K562 (cell line): ENCODE measurements at regions not wholly inside any gene's neighbourhood (a gene's known extent, or its start where the extent isn't known, plus 50 kb on each side); places are given as distances from the start of the nearest gene placed in this dataset.

ENCODE experiments used
- ATAC-seq: fragments of 200-7000 bp; cut with Tn5 transposase; 3 replicates; pipeline ENCODE4 v1.9.1; 2020; ENCODE audit warnings: moderate library complexity
- BruUV-seq: library from RNA; stranded (reverse); fragments of 400-500 nt; replicated peaks from 2 replicates; lab custom pipeline; 2021; lab: Mats Ljungman, UMichigan
- CTCF ChIA-PET: fragments of 300-600 bp; formaldehyde crosslinking; extraction: SDS; loops from one replicate; lab custom pipeline; 2021; ENCODE audit warnings: low intra/inter-chr PET ratio; lab: Yijun Ruan, JAX
- POLR2A ChIA-PET: fragments of 300-600, 350-650 bp; sonication (Branson Sonifier 250); formaldehyde crosslinking; extraction: SDS; loops from one replicate; lab custom pipeline; 2021; ENCODE audit warnings: antibody characterized with exemption, inconsistent platforms; lab: Yijun Ruan, JAX
- DNase-seq, 4 experiments: peaks; one replicate each; pipeline versions ENCODE4 v3.0.0 to v3.0.0-alpha.2; 2011 to 2018; ENCODE audit warnings: low spot score in 3 of 4, mixed read lengths in 3 of 4; ENCODE audit errors: extremely low read depth in 1 of 4
- FAIRE-seq: peaks from 2 replicates; lab custom pipeline; 2011; peaks lifted over from hg19 to GRCh38; lab: Jason Lieb, UNC
- H2AFZ ChIP-seq: 2 replicates; pipeline ENCODE4 v1.6.0; 2011; ENCODE audit warnings: low read depth, low read length, control low read depth, inconsistent platforms
- H3K27ac ChIP-seq: fragments of 200-600 bp; 3 replicates; pipeline ENCODE4 v1.8.0; 2011; ENCODE audit warnings: low read depth, mild to moderate bottlenecking, control low read depth, inconsistent platforms, low read length, moderate library complexity, mixed read lengths; ENCODE audit errors: extremely low read depth
- H3K27me3 ChIP-seq, 2 experiments: fragments of 300-600 bp in 1 of 2; 2 replicates in 1 of 2; 3 replicates in 1 of 2; pipeline versions ENCODE4 v1.6.0 to v1.8.0; 2011; ENCODE audit warnings: inconsistent platforms in 2 of 2, low read length in 2 of 2, mild to moderate bottlenecking in 1 of 2, mixed read lengths in 1 of 2, moderate library complexity in 1 of 2; ENCODE audit not compliant: control insufficient read depth in 2 of 2, insufficient read depth in 2 of 2
- H3K36me3 ChIP-seq: fragments of 300-600 bp; 3 replicates; pipeline ENCODE4 v1.8.0; 2011; ENCODE audit warnings: mild to moderate bottlenecking, low read length, inconsistent platforms; ENCODE audit not compliant: control insufficient read depth, insufficient read depth
- H3K4me1 ChIP-seq, 2 experiments: fragments of 200-600 bp in 1 of 2; replicated peaks in 1 of 2; 2 replicates in 1 of 2; 3 replicates in 1 of 2; pipeline versions ENCODE4 v1.5.1 to v1.8.0; 2011; ENCODE audit warnings: inconsistent platforms in 2 of 2, low read length in 2 of 2, mild to moderate bottlenecking in 1 of 2, mixed read lengths in 1 of 2, moderate library complexity in 1 of 2; ENCODE audit not compliant: control insufficient read depth in 2 of 2, insufficient read depth in 2 of 2
- H3K4me2 ChIP-seq: 2 replicates; pipeline ENCODE4 v1.6.1; 2011; ENCODE audit warnings: low read length, control low read depth, inconsistent platforms, mixed read lengths; ENCODE audit not compliant: insufficient read depth
- H3K4me3 ChIP-seq: fragments of 200-600 bp; sonication (generic), shearing (Covaris generic); 2 replicates; pipeline ENCODE4 v1.5.1; 2016; ENCODE audit warnings: control low read depth, inconsistent platforms
- H3K79me2 ChIP-seq: fragments of 200-600 bp; 3 replicates; pipeline ENCODE4 v1.8.0; 2011; ENCODE audit warnings: low read length, inconsistent platforms; ENCODE audit not compliant: control insufficient read depth, insufficient read depth
- H3K9ac ChIP-seq, 2 experiments: 2 replicates each; pipeline versions ENCODE4 v1.6.0 to v1.6.1; 2011; ENCODE audit warnings: low read depth in 2 of 2, low read length in 2 of 2, control low read depth in 1 of 2, inconsistent platforms in 1 of 2, mild to moderate bottlenecking in 1 of 2, mixed read lengths in 1 of 2; ENCODE audit not compliant: insufficient read depth in 1 of 2
- H3K9me1 ChIP-seq: one replicate; pipeline ENCODE4 v1.6.0; 2011; ENCODE audit warnings: inconsistent platforms, mild to moderate bottlenecking, low read length, moderate library complexity; ENCODE audit not compliant: control insufficient read depth, insufficient read depth
- H3K9me3 ChIP-seq: replicated peaks from 2 replicates; pipeline ENCODE4 v1.5.1; 2011; ENCODE audit warnings: low read depth, low read length, inconsistent platforms; ENCODE audit not compliant: control insufficient read depth, insufficient read depth
- H4K20me1 ChIP-seq: replicated peaks from 2 replicates; pipeline ENCODE4 v1.6.1; 2011; ENCODE audit warnings: low read length, inconsistent platforms, mixed read lengths; ENCODE audit not compliant: control insufficient read depth, insufficient read depth
- CBX8 ChIP-seq: fragments of 200-600 bp; sonication (generic); IDR thresholded peaks from 2 replicates; pipeline ENCODE4 v1.6.1; 2012; ENCODE audit warnings: borderline replicate concordance, mixed run types, low read depth, mild to moderate bottlenecking, moderate library complexity, mixed read lengths, low read length, control low read depth, inconsistent platforms; ENCODE audit not compliant: poor library complexity, severe bottlenecking; ENCODE audit errors: extremely low read depth
- GTF2E2 ChIP-seq: fragments of 200-800 bp; sonication (Bioruptor generic); IDR thresholded peaks from 2 replicates; pipeline ENCODE4 v1.6.1; 2016; ENCODE audit warnings: missing genetic modification characterization, missing compliant biosample characterization
- HDGF ChIP-seq: fragments of 450-650 bp; IDR thresholded peaks from 2 replicates; pipeline ENCODE4 v1.6.1; 2016
- POLR2AphosphoS2 ChIP-seq: IDR thresholded peaks from 2 replicates; pipeline ENCODE4 v1.6.1; 2012; ENCODE audit warnings: low read length, improper control_type of control experiment
- RBM14 ChIP-seq: fragments of 200-400 bp; formaldehyde crosslinking; IDR thresholded peaks from 2 replicates; pipeline ENCODE4 v1.6.1; 2018; ENCODE audit warnings: low read depth, mild to moderate bottlenecking, low read length, moderate library complexity, borderline replicate concordance; ENCODE audit not compliant: insufficient read depth
- STAT5B ChIP-seq: fragments of 250-450 bp; sonication (Bioruptor Pico); IDR thresholded peaks from 2 replicates; pipeline ENCODE4 v1.8.0; 2021; ENCODE audit warnings: mild to moderate bottlenecking, inconsistent platforms
- ZBTB1 ChIP-seq: sonication (generic); formaldehyde crosslinking; IDR thresholded peaks from 2 replicates; pipeline ENCODE4 v1.8.1; 2023; ENCODE audit warnings: missing genetic modification reagents, low read depth, mild to moderate bottlenecking, borderline replicate concordance
- ZBTB9 ChIP-seq: fragments of 450-650 bp; formaldehyde crosslinking; IDR thresholded peaks from 2 replicates; pipeline ENCODE4 v1.4.0; 2020; ENCODE audit warnings: mild to moderate bottlenecking, moderate library complexity
- ZNF23 ChIP-seq: fragments of 250-450 bp; sonication (Bioruptor Pico); IDR thresholded peaks from 2 replicates; pipeline ENCODE4 v1.4.0; 2020; ENCODE audit warnings: mild to moderate bottlenecking
- ZNF354B ChIP-seq: fragments of 250-450 bp; sonication (Bioruptor Pico); IDR thresholded peaks from 2 replicates; pipeline ENCODE4 v1.4.0; 2020
- WGBS: fragments of 100-300 bp; shearing (Covaris generic); methylation state at CpG from one replicate; pipeline ENCODE4 v1.1.6; 2016; ENCODE audit warnings: low coverage, mixed read lengths; ENCODE audit not compliant: insufficient coverage; ENCODE audit errors: missing lambda C conversion rate; 5-methylcytosine and 5-hydroxymethylcytosine counted together
- in situ Hi-C: fragments of 300-500 bp; cut with MboI; formaldehyde crosslinking; loops from 4 replicates; pipeline ENCODE4 v1.15.0; 2018; ENCODE audit warnings: inconsistent platforms, mixed read lengths
- intact Hi-C: fragments of 100-400 bp; cut with micrococcal nuclease; formaldehyde crosslinking; loops from 2 replicates; pipeline ENCODE4 v1.14.2; 2022
- TF ChIP-seq, protein P1 (sequence below): fragments of 250-450 bp; sonication (Bioruptor Pico); IDR thresholded peaks from 2 replicates; pipeline ENCODE4 v1.8.0; 2022; ENCODE audit warnings: moderate library complexity, mild to moderate bottlenecking, inconsistent platforms

GRCh38 chr13:44004878-44005277 lies 125.2 kb downstream of the LACC1 start (continued):
- TF ChIP-seq HDGF (no peak), CBX8 (no peak), POLR2AphosphoS2 (no peak), GTF2E2 (tag) (no peak), ZNF23 (no peak), ZBTB9 (CRISPR knock-in tag) (no peak), RBM14 (no peak), ZBTB1 (no peak)
- TF ChIP-seq, protein P1, sequence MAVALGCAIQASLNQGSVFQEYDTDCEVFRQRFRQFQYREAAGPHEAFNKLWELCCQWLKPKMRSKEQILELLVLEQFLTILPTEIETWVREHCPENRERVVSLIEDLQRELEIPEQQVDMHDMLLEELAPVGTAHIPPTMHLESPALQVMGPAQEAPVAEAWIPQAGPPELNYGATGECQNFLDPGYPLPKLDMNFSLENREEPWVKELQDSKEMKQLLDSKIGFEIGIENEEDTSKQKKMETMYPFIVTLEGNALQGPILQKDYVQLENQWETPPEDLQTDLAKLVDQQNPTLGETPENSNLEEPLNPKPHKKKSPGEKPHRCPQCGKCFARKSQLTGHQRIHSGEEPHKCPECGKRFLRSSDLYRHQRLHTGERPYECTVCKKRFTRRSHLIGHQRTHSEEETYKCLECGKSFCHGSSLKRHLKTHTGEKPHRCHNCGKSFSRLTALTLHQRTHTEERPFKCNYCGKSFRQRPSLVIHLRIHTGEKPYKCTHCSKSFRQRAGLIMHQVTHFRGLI (CRISPR knock-in tag) = no peak

- no peaks in the 10 kb centered on the region for H3K9me3 ChIP-seq
- no peak for DNase-seq
- CTCF ChIA-PET = no interaction called here
- no peak overlapping the region for H3K4me2 ChIP-seq
- H3K27me3 ChIP-seq = no peaks in the 10 kb centered on the region
- no peaks in the 10 kb centered on the region for H4K20me1 ChIP-seq
- 0% methylated on average over 1 of the region's 1 CpG for WGBS
- H3K36me3 ChIP-seq = no peaks in the 10 kb centered on the region
- no peak overlapping the region for H3K9ac ChIP-seq
- no TSS peak for BruUV-seq
- POLR2A ChIA-PET = no interaction called here
- no peaks in the 10 kb centered on the region for H3K4me1 ChIP-seq
- H3K79me2 ChIP-seq = no peaks in the 10 kb centered on the region
- TF ChIP-seq STAT5B (no peak), ZNF354B (CRISPR knock-in tag) (no peak)
- H2AFZ ChIP-seq = no peak overlapping the region
- no peak overlapping the region for H3K4me3 ChIP-seq
- no peaks in the 10 kb centered on the region for H3K9me1 ChIP-seq
- ATAC-seq = no peak
- H3K27ac ChIP-seq = no peak overlapping the region
- in situ Hi-C loops = no loop called here
- no peak for FAIRE-seq
- intact Hi-C loops = no loop called here
Measured at GRCh38 chr13:44007451-44007850, 127.7 kb downstream of the LACC1 start.
